ENCODE measurements at regions not wholly inside any gene's neighbourhood (a gene's known extent, or its start where the extent isn't known, plus 50 kb on each side); places are given as distances from the start of the nearest gene placed in this dataset.

GRCh38 chr9:120212853-120213200 is 367.1 kb downstream of the CDK5RAP2 start:
- no peaks in the 10 kb centered on the region for H3K4me1 ChIP-seq
- FAIRE-seq (no peak), DNase-seq (no peak), ATAC-seq (no peak)
- no peaks in the 10 kb centered on the region for H3K9me3 ChIP-seq
- no peaks in the 10 kb centered on the region for H3K36me3 ChIP-seq
- TF ChIP-seq CTCF (IDR thresholded peaks at IDR 0.05) = no peak
- H3K4me3 ChIP-seq = no peak overlapping the region
- intact Hi-C loops (cut with DNase I) = no loop called here
- no peaks in the 10 kb centered on the region for H3K27me3 ChIP-seq
- no peak overlapping the region for H3K27ac ChIP-seq
- WGBS, 2 donors = 33 to 40% methylated on average over 5 of the region's 5 CpGs

- Histone ChIP-seq H3K36me3 (no peaks in the 10 kb centered on the region), H3K27me3 (no peaks in the 10 kb centered on the region), H3K4me1 (no peaks in the 10 kb centered on the region), H3K4me3 (no peak overlapping the region), H3K27ac (no peak overlapping the region), H3K9me3 (no peaks in the 10 kb centered on the region)
- intact Hi-C loops (cut with DNase I) = no loop called here
- TF ChIP-seq CTCF (IDR thresholded peaks at IDR 0.05) = no peak
- FAIRE-seq (no peak), ATAC-seq (no peak), DNase-seq (no peak)
- 22 to 54% methylated on average over 2 of the region's 2 CpGs for WGBS, 2 donors
Measured at GRCh38 chr9:120212153-120212852, 367.7 kb downstream of the CDK5RAP2 start.

- DNase-seq (no peak), ATAC-seq (no peak), FAIRE-seq (no peak)
- Histone ChIP-seq H3K4me3 (no peak overlapping the region), H3K27me3 (no peaks in the 10 kb centered on the region), H3K4me1 (no peaks in the 10 kb centered on the region), H3K27ac (no peak overlapping the region), H3K9me3 (no peaks in the 10 kb centered on the region), H3K36me3 (no peaks in the 10 kb centered on the region)
- WGBS, 2 donors = 55 to 61% methylated on average over 4 of the region's 4 CpGs
- TF ChIP-seq CTCF (IDR thresholded peaks at IDR 0.05) = no peak
- intact Hi-C loops (cut with DNase I) = no loop called here
Measured at GRCh38 chr9:120210274-120210673, 369.7 kb downstream of the CDK5RAP2 start.

GRCh38 chr9:120202856-120203654 is 376.9 kb downstream of the CDK5RAP2 start:
- H3K36me3 ChIP-seq = no peaks in the 10 kb centered on the region
- DNase-seq (no peak), FAIRE-seq (no peak), ATAC-seq (no peak)
- H3K27ac ChIP-seq = no peak overlapping the region
- H3K9me3 ChIP-seq = no peaks in the 10 kb centered on the region
- H3K4me3 ChIP-seq = no peak overlapping the region
- 52 to 65% methylated on average over 11 of the region's 11 CpGs for WGBS, 2 donors
- H3K4me1 ChIP-seq = no peaks in the 10 kb centered on the region
- intact Hi-C loops (cut with DNase I) = no loop called here
- H3K27me3 ChIP-seq = no peaks in the 10 kb centered on the region
- no peak for TF ChIP-seq CTCF (IDR thresholded peaks at IDR 0.05)

GRCh38 chr9:120198027-120198426 is 381.9 kb downstream of the CDK5RAP2 start:
- TF ChIP-seq CTCF (IDR thresholded peaks at IDR 0.05) = no peak
- FAIRE-seq (no peak), DNase-seq (no peak), ATAC-seq (no peak)
- no peaks in the 10 kb centered on the region for H3K4me1 ChIP-seq
- H3K9me3 ChIP-seq = no peaks in the 10 kb centered on the region
- 38 to 51% methylated on average over 3 of the region's 3 CpGs for WGBS, 2 donors
- H3K27ac ChIP-seq = no peak overlapping the region
- no peak overlapping the region for H3K4me3 ChIP-seq
- H3K27me3 ChIP-seq = no peaks in the 10 kb centered on the region
- H3K36me3 ChIP-seq = no peaks in the 10 kb centered on the region
- intact Hi-C loops (cut with DNase I) = no loop called here
